ENCODE measurements at regions not wholly inside any gene's neighbourhood (a gene's known extent, or its start where the extent isn't known, plus 50 kb on each side); places are given as distances from the start of the nearest gene placed in this dataset.

DNA sequence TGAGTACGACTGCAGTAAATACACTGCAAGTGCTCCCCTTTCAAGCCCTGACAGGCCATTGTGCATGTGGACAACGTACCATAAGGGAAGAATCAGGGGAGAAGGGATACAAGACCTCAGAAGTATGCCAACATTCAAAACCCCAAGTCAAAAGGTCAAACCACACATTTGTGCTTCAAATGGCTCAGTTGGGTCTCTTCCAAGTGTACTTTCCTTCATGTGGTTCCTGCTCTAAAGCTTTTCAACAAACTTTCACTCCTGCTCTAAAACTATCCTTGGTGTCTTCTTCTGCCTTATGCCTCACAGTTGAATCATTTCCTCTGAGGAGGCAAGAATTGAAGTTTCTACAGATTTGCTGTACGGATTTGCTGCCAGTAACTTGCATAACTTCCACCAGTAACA, 305.7 kb upstream of the SLIT2 start (continued):
- TF ChIP-seq, protein P1, sequence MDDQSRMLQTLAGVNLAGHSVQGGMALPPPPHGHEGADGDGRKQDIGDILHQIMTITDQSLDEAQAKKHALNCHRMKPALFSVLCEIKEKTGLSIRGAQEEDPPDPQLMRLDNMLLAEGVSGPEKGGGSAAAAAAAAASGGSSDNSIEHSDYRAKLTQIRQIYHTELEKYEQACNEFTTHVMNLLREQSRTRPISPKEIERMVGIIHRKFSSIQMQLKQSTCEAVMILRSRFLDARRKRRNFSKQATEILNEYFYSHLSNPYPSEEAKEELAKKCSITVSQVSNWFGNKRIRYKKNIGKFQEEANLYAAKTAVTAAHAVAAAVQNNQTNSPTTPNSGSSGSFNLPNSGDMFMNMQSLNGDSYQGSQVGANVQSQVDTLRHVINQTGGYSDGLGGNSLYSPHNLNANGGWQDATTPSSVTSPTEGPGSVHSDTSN (CRISPR knock-in tag; IDR thresholded peaks at IDR 0.05; ENCODE audit: borderline replicate concordance) = no peak
- TF ChIP-seq ZSCAN30 (CRISPR knock-in tag; IDR thresholded peaks at IDR 0.05) = no peak

DNA sequence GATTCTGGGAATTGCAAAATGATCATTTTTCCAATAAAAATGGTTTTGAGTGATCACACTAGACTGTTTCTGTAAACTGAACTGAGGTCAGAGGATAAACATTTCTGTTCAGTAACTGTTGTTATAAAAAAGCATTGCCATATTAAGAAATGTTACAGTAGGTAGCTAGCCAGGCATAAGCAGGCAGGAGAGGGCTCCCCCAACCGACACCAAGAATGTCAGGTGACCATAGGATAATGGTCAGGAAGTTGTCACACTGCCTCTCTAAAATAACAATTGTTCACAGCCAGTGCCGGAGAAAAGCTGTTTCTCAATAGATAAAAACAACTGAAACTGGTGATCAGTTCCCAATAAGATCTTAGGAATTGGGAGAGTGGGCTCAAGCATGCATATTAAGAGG, 306.2 kb upstream of the SLIT2 start:
- Histone ChIP-seq H3K4me1 (ENCODE audit: insufficient read depth, low read length) (no peaks in the 10 kb centered on the region), H3K27me3 (ENCODE audit: control insufficient read depth in 1 of 2, insufficient read depth in 2 of 2, low read length in 2 of 2) (no peaks in the 10 kb centered on the region), H2AFZ (ENCODE audit: low read length) (no peak overlapping the region), H3K4me2 (ENCODE audit: low read depth, low read length) (no peak overlapping the region), H3K9me3 (ENCODE audit: low read length) (peaks cover 72% of the 10 kb centered on the region), H3K79me2 (ENCODE audit: insufficient read depth, low read length) (no peaks in the 10 kb centered on the region), H3K4me3 (replicated peaks in 1 of 3; ENCODE audit: insufficient read depth in 1 of 3, low read depth in 2 of 3, low read length in 3 of 3) (no peak overlapping the region), H3K27ac (ENCODE audit: extremely low read length, insufficient read depth, low read length) (no peak overlapping the region), H4K20me1 (ENCODE audit: insufficient read depth, low read length) (no peaks in the 10 kb centered on the region), H3K9ac (ENCODE audit: insufficient read depth, low read depth, low read length) (no peak overlapping the region), H3K36me3 (replicated peaks in 1 of 2; ENCODE audit: control insufficient read depth in 1 of 2, insufficient read depth in 2 of 2, low read length in 2 of 2) (no peaks in the 10 kb centered on the region)
- DNase-seq (ENCODE audit: low spot score) (no peak), FAIRE-seq (no peak), ATAC-seq (no peak)
- intact Hi-C loops (cut with micrococcal nuclease; ENCODE audit: unreplicated experiment) = no loop called here
- in situ Hi-C loops (cut with HindIII; ENCODE audit: extremely low pct_ligation_motif_present, low pct_unique_long_range_greater_than_20kb) = no loop called here
- no TSS peak for BruUV-seq (replicated peaks)
- WGBS (ENCODE audit: low lambda C conversion rate) = 3% methylated on average over 2 of the region's 2 CpGs
- CTCF ChIA-PET (ENCODE audit: low intra/inter-chr PET ratio, low total read pairs) = no interaction called here
- TF ChIP-seq ZNF431 (CRISPR knock-in tag; IDR thresholded peaks at IDR 0.05; ENCODE audit: borderline replicate concordance, low read depth) (no peak), SP1 (IDR thresholded peaks at IDR 0.05) (no peak), SP1 (CRISPR knock-in tag; IDR thresholded peaks at IDR 0.05) (no peak), ZNF263 (CRISPR knock-in tag; IDR thresholded peaks at IDR 0.05) (no peak), RARG (CRISPR knock-in tag; IDR thresholded peaks at IDR 0.05; ENCODE audit: low read depth) (no peak), U2AF1 (optimal IDR thresholded peaks at IDR 0.05; ENCODE audit: low read depth, low read length) (no peak), ZC3H4 (CRISPR knock-in tag; IDR thresholded peaks at IDR 0.05; ENCODE audit: borderline replicate concordance) (no peak)
- TF ChIP-seq, protein P2, sequence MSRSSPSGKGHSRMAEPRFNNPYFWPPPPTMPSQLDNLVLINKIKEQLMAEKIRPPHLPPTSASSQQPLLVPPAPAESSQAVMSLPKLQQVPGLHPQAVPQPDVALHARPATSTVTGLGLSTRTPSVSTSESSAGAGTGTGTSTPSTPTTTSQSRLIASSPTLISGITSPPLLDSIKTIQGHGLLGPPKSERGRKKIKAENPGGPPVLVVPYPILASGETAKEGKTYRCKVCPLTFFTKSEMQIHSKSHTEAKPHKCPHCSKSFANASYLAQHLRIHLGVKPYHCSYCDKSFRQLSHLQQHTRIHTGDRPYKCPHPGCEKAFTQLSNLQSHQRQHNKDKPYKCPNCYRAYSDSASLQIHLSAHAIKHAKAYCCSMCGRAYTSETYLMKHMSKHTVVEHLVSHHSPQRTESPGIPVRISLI (CRISPR knock-in tag; IDR thresholded peaks at IDR 0.05; ENCODE audit: borderline replicate concordance) = no peak
- POLR2A ChIA-PET = no interaction called here

All from HepG2 (cell line).